Forelimb muscle (tissue), 1 donor: ENCODE measurements at regions not wholly inside any gene's neighbourhood (a gene's known extent, or its start where the extent isn't known, plus 50 kb on each side); places are given as distances from the start of the nearest gene placed in this dataset.

Experiments used
- DNase-seq: peaks from one replicate; pipeline ENCODE4 v3.0.0-alpha.2; 2013; ENCODE audit warnings: low read depth

GRCh38 chr21:35375115-35375514, 326.0 kb upstream of the RUNX1 start:
- no peak for DNase-seq

- DNase-seq, result no peak
These were observed 324.9 kb upstream of the RUNX1 start for GRCh38 chr21:35373998-35374397.

- DNase-seq, result no peak
These were observed 323.1 kb upstream of the RUNX1 start for GRCh38 chr21:35372201-35372600.

- no peak for DNase-seq
These were observed 321.6 kb upstream of the RUNX1 start for GRCh38 chr21:35370671-35371070.

- DNase-seq, result no peak
These were observed 321.0 kb upstream of the RUNX1 start for GRCh38 chr21:35370071-35370470.

GRCh38 chr21:35368326-35368725, 319.2 kb upstream of the RUNX1 start:
- DNase-seq, result no peak

GRCh38 chr21:35367553-35367952, 318.5 kb upstream of the RUNX1 start:
- no peak for DNase-seq

- peak; percentile 62 for DNase-seq
These were observed 317.4 kb upstream of the RUNX1 start for GRCh38 chr21:35366394-35367080.

- DNase-seq, result no peak
These were observed 314.4 kb upstream of the RUNX1 start for GRCh38 chr21:35363458-35363857.

- DNase-seq, result no peak
These were observed 312.9 kb upstream of the RUNX1 start for GRCh38 chr21:35361988-35362387.

- no peak for DNase-seq
These were observed 311.9 kb upstream of the RUNX1 start for GRCh38 chr21:35360870-35361570.

- DNase-seq, result no peak
These were observed 310.0 kb upstream of the RUNX1 start for GRCh38 chr21:35359076-35359475.

- no peak for DNase-seq
These were observed 308.9 kb upstream of the RUNX1 start for GRCh38 chr21:35358008-35358407.

GRCh38 chr21:35357041-35357780, 308.1 kb upstream of the RUNX1 start:
- no peak for DNase-seq

GRCh38 chr21:35354078-35354477, 305.0 kb upstream of the RUNX1 start:
- DNase-seq, result no peak

GRCh38 chr21:35352793-35353192, 303.7 kb upstream of the RUNX1 start:
- no peak for DNase-seq

- no peak for DNase-seq
These were observed 303.1 kb upstream of the RUNX1 start for GRCh38 chr21:35352066-35352770.

- no peak for DNase-seq
These were observed 302.3 kb upstream of the RUNX1 start for GRCh38 chr21:35351434-35351833.

GRCh38 chr21:35350965-35351364, 301.9 kb upstream of the RUNX1 start:
- no peak for DNase-seq

- DNase-seq, result no peak
These were observed 300.4 kb upstream of the RUNX1 start for GRCh38 chr21:35349376-35350080.

GRCh38 chr21:35348686-35349085, 299.6 kb upstream of the RUNX1 start:
- no peak for DNase-seq

- DNase-seq, result no peak
These were observed 297.6 kb upstream of the RUNX1 start for GRCh38 chr21:35346697-35347096.
